ENCODE measurements at regions not wholly inside any gene's neighbourhood (a gene's known extent, or its start where the extent isn't known, plus 50 kb on each side); places are given as distances from the start of the nearest gene placed in this dataset.

- no peak for DNase-seq (ENCODE audit: low read depth in 3 of 3, low spot score in 2 of 3)
Measured at GRCh38 chr10:128774979-128775378, 648.8 kb upstream of the MKI67 start.

GRCh38 chr10:128775743-128776142, 649.5 kb upstream of the MKI67 start:
- no peak for DNase-seq (ENCODE audit: low read depth in 3 of 3, low spot score in 2 of 3)

DNA sequence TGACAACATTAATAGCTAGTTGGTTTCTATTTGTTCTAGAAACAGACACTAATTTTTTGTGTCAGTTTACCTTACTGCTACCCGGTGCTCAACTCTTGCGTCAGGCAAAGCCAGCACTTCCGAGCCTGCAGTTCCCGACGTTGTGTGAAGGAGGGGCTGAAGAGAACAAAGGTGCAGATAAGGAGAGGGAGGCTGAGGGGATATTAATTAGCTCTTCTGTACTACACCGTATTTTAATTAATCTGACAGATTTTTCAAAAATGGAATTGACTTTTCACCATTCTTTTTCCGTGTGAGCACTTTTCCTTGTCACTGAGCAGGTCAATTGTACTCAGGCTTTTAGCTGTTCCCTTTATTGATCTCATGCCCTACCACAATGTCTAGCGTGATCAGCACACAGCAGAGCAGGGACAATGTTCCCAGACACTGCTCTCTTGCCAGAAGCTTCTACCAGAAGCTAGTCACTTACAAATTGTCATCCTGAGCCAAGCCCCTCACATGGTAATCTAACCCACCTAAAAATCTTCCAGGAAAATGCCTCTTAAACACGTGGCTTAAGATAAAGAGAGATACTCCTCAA, 650.5 kb upstream of the MKI67 start:
- no peak for DNase-seq (ENCODE audit: low read depth in 3 of 3, low spot score in 2 of 3)

DNA sequence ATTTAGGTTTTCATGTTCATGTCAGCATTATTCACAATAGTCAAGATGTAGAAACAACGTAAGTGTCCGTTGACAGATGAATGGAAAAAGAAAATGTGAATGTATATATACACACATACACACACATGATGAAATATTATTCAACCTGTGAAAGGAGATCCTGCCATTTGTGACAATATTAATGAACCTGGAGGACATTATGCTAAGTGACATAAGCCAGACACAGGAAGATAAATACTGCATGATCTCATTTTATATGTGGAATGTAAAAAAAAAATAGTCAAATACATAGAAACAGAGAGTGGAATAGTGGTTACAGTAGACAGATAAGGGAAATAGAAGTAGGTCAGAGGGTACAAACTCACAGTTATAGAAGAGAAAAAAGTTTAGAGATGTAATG, 651.1 kb upstream of the MKI67 start:
- no peak for DNase-seq (ENCODE audit: low read depth in 3 of 3, low spot score in 2 of 3)

GRCh38 chr10:128779416-128779815, 653.2 kb upstream of the MKI67 start:
- DNase-seq (ENCODE audit: low read depth in 3 of 3, low spot score in 2 of 3), result no peak

- no peak for DNase-seq (ENCODE audit: low read depth in 3 of 3, low spot score in 2 of 3)
Measured at GRCh38 chr10:128780156-128780761, 654.0 kb upstream of the MKI67 start.

GRCh38 chr10:128781637-128782036, 655.4 kb upstream of the MKI67 start:
- no peak for DNase-seq (ENCODE audit: low read depth in 3 of 3, low spot score in 2 of 3)

- no peak for DNase-seq (ENCODE audit: low read depth in 3 of 3, low spot score in 2 of 3)
Measured at GRCh38 chr10:128784444-128784843, 658.2 kb upstream of the MKI67 start.

DNA sequence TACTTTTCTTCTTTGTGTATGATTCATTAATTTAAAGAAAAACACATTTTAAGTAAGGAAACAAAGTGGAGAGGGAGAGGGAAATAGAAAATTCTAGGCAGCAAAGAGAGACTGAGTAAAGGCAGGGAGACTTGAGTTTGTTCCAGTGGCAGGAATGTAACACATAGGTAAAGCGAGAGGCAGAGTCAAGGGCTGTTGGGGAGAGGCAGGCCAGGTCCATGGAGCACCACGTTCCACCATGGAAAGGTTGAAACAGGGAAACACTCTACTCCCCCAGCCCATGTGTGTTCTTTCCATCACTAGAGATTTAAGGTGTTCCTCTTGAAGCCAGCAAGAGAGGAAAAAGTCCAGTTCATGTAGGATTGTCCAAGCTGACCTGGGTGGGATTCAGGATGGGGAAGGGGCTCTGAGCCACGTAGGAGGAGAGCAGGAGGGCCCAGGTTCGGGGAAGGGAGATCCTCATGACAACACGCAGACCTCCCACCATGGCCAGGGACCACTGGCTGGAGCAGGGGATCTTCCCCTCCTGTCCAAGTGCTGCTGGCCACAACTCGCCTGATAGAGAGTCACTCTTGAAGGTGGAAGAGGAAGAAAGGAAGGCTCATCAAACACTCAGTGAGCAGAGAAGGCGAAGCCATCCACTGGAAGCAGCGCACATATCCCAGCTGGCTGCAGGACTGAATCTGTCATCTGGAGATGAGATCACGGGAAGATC, 666.4 kb upstream of the MKI67 start:
- no peak for DNase-seq (ENCODE audit: low read depth in 3 of 3, low spot score in 2 of 3)

GRCh38 chr10:128793726-128794655, 667.8 kb upstream of the MKI67 start:
- DNase-seq (ENCODE audit: low read depth in 3 of 3, low spot score in 2 of 3), result no peak

DNA sequence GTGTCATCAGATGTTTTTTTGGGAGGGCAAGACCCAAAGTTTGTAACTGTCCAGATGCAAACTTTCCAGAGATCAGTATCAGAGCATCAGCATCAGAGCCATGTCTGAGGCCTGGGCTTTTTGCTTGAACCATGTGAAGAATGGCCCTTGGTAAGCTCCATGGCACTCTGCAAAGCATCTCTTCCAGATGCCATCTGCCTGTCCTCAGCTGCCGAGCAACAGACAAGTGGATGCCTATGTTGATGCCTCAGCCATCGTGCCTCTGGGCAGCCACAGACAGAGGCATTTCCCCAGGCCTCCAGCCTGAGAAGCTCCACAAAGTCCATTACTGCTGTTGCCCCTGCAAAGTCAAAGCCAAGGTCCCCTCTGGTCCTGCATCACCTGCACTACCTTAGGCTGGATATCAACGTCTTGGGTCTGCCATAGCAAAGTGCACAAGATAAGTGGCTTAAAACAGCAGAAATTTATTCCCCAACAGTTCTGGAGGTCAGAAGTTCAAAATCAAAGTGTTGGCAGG, 670.2 kb upstream of the MKI67 start:
- DNase-seq (ENCODE audit: low read depth in 3 of 3, low spot score in 2 of 3), result no peak

- DNase-seq (ENCODE audit: low read depth in 3 of 3, low spot score in 2 of 3), result no peak
Measured at GRCh38 chr10:128802062-128802461, 665.0 kb upstream of the MGMT start.

DNA sequence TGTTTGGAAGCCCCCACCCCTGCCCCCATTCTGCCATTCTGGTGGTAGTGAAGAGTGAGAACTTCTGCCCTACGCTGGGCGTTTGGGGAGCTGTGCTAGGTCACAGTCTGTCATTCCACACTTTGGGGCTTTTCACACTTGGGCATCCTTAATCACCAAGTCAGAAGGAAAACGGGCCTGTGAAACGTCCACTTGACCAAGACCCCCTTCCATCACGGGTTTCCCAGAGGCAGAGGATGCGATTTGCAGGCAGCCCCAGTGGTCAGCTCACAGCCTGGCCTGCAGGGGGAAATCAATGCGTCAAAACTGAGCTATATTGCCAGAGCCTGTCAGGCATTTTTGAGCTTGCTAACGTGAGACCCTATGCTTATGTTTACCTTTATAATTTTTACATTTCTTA, 663.3 kb upstream of the MGMT start:
- no peak for DNase-seq (ENCODE audit: low read depth in 3 of 3, low spot score in 2 of 3)

DNA sequence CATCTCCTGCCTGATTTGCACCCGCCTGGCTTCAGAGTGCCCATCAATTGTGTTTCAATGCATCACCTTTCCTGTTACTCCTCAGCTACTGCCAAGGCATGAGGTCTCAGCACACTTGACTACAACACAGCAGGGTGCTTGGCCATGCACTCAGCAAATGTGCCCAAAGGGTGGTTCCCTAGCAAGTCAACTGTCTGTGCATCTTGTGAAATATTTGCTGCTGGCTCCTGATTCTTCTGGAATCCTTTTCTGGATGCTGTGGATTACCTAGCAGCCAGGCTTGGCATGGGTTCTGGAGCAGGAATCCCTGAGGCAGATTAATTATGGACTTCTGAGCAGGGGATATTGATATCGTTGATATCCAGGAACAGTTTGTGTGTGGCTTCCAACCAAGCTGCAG, 662.6 kb upstream of the MGMT start:
- DNase-seq (ENCODE audit: low read depth in 3 of 3, low spot score in 2 of 3), result no peak

DNA sequence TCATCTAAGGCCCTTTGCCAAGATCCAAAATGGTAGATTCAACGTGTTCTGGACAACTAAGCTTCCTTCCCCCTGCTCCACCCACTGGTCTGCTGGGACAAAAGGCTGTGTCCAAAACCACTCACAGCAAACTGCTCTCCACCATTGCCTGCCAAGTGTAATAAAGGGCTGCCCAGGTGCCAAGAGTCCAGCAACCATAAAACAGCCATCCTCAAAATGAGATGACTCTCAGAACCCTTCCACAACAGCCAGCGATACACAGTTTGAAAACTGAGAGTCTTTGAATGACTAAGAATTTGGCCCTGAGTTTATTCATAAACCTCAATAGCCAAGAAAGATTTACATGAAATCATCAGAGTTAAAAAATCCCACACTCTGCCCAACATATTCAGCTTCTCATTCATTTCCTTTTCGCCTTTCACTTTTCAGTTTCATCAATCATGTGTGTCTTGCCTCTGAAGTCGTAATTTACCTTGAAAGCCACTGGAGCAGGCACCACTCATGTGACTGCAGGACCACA, 658.1 kb upstream of the MGMT start:
- DNase-seq (ENCODE audit: low read depth in 3 of 3, low spot score in 2 of 3), result no peak

DNA sequence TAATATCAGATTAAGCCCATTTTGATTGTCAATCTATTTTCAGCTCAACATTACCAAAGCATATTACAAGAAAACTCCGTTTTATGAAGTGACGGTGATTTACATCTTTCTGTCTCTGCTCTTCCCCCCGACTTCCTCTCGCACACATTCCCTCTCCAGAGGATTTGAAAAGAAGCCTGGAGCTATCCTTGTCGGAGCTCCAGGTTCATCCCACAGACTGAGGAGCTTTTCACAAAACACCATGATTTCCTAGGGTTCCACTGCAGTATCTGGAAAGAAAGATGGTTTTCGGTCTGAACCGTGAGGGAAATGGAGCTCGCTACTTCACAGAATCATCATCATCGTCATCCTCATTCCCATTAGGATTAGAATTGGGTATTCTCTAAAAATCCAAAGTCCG, 655.5 kb upstream of the MGMT start:
- DNase-seq (ENCODE audit: low read depth in 3 of 3, low spot score in 2 of 3), result no peak

DNA sequence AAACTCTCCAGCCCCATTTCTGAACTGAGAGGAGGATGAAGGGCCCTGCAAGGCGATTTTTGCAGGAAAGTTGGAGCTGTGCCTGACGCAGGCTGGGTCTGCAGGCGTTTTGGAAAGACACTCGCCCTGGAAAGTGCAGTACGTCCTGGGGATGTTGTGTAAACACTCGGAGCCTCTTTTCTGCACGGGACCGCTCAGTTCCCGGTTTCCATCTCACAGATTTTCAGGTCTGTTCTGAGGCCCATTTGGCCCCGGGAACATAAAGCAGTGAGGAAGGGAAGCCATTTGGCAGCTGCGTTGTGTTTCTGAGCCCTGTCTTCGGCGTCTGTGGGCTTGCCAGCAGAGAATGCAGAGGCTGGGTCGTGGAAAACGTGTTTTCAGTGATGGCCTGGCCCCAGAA, 655.0 kb upstream of the MGMT start:
- no peak for DNase-seq (ENCODE audit: low read depth in 3 of 3, low spot score in 2 of 3)

DNA sequence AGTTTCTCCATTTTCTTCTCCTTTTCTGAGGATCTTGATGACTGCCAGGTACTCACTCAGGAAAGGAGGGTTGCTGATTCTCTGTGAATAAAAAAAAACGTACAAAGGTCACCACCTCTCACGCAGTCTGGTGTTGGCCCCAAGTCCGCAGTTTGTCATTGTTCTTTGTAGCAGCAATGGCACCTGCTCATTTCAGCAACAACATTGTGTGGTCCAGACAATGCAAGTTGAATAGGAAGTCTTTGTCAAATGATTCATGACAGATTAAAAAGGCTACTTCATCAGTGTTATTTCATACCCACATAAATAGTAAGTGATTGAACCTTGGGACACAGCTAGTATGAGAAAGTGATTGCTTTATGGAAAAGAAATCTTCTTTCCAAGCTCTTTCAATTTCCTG, 653.5 kb upstream of the MGMT start:
- DNase-seq (ENCODE audit: low read depth in 3 of 3, low spot score in 2 of 3), result no peak

DNA sequence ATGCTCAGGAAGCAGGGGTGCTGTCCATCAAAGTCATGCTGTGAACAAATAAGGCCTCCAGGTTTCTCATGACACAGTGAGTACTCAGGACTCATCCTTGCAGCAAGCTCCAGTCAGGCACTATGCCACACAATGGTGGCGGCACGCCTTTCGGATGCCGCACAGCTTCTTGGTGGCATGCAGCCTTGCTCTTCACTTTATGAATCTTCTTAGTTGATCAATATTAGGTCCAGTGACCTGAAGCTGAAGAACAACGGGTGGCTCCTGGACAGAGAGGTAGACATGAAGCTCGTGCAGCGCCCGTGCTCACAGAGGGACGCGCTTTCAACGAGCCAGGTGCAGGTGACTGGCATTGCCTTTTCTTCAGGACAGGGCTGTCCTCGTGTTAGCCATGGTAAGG, 653.0 kb upstream of the MGMT start:
- DNase-seq (ENCODE audit: low read depth in 3 of 3, low spot score in 2 of 3), result no peak

DNA sequence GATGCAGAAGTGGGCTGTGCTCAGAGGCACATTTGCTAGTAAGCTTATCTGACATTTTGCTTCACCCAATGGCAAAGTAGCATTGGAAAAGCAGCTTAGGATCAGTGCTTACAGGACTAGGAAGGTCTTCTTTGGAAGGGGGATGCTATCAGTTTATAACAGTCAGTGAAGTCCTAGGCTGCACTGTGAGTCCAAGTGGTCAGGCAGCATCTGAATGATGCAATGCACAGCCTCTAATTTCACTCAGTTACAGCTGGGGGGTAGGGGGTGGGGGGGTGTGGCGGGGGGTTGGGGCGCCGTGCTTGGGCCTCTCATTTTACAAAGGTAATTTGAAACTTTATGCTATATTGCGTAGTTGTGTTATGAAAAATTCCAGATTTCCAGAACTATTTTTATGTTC, 652.3 kb upstream of the MGMT start:
- no peak for DNase-seq (ENCODE audit: low read depth in 3 of 3, low spot score in 2 of 3)

- no peak for DNase-seq (ENCODE audit: low read depth in 3 of 3, low spot score in 2 of 3)
Measured at GRCh38 chr10:128816726-128817125, 650.3 kb upstream of the MGMT start.

All from right renal cortex interstitium (tissue), 3 donors.